Body of pancreas (tissue), 4 donors: ENCODE measurements at regions not wholly inside any gene's neighbourhood (a gene's known extent, or its start where the extent isn't known, plus 50 kb on each side); places are given as distances from the start of the nearest gene placed in this dataset.

Experiments
- ATAC-seq: fragments of 150-250 bp; one replicate; pipeline ENCODE4 v1.9.1; 2016
- DNase-seq, 4 donors: peaks; one replicate each; pipeline ENCODE4 v3.0.0-alpha.2; 2019
- H3K27ac ChIP-seq, 4 donors: fragments of 200-600 bp; sonication (generic); 1 replicate in 3 of 4; 2 replicates in 1 of 4; pipeline versions ENCODE4 v1.5.1 to v1.6.1; 2016 to 2019; ENCODE audit warnings: mild to moderate bottlenecking in 1 of 4, mixed read lengths in 1 of 4, moderate library complexity in 1 of 4
- H3K27me3 ChIP-seq, 2 donors: fragments of 200-600 bp; sonication (generic); one replicate each; pipeline ENCODE4 v1.6.0; 2016; ENCODE audit warnings: mild to moderate bottlenecking in 1 of 2
- H3K36me3 ChIP-seq, 2 donors: fragments of 200-600 bp; sonication (generic); replicated peaks in 1 of 2; 2 replicates each; pipeline ENCODE4 v1.5.1; 2016; ENCODE audit warnings: low read depth in 2 of 2; ENCODE audit not compliant: insufficient read depth in 1 of 2
- H3K4me1 ChIP-seq: fragments of 200-600 bp; sonication (generic); one replicate; pipeline ENCODE4 v1.6.0; 2016
- H3K4me3 ChIP-seq, 2 donors: fragments of 200-600 bp; sonication (generic); 1 replicate in 1 of 2; 2 replicates in 1 of 2; pipeline ENCODE4 v1.5.1; 2016 to 2019
- H3K9me3 ChIP-seq, 3 donors: fragments of 200-600 bp; sonication (generic); 1 replicate in 2 of 3; 2 replicates in 1 of 3; pipeline ENCODE4 v1.5.1; 2016
- POLR2A ChIP-seq, 3 donors: fragments of 450-650 bp; IDR thresholded peaks; one replicate each; pipeline ENCODE4 v1.6.1; 2016; ENCODE audit warnings: antibody characterized with exemption in 3 of 3, mild to moderate bottlenecking in 2 of 3
- WGBS, 2 donors: methylation state at CpG; one replicate each; pipeline ENCODE4 v1.1.5; 2017; 5-methylcytosine and 5-hydroxymethylcytosine counted together
- intact Hi-C: fragments of 100-400 bp; cut with DNase I; formaldehyde crosslinking; loops from one replicate; pipeline ENCODE4 v1.15.1; 2023
- TF ChIP-seq, protein P1 (sequence below), 7 experiments: fragments of 450-650 bp in 4 of 7; fragments of 200-600 bp in 3 of 7; sonication (generic) in 3 of 7; IDR thresholded peaks; one replicate each; pipeline ENCODE4 v1.5.1; 2016 to 2019; ENCODE audit warnings: antibody characterized with exemption in 7 of 7

DNA sequence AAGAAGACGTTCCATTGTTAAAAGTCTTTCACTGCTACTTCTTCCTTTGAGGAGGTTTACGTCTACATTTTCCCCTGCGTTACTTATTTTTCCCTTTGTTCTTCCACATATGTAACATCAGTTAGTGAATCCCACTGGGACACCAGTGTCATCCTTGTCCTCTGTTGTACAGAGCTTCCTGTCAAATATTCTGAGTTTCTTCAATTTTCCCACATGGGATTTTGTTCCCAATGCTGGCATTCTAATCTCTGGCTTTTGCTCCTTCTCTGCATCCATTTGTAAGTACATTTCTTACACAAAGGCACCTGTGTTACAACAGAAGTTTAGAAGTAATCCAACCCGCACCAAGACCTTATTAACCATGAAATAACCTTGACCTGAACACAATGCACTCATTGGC is 627.4 kb upstream of the PFKP start:
- Histone ChIP-seq H3K4me1 (no peaks in the 10 kb centered on the region), H3K4me3 (no peak overlapping the region), H3K27me3 (no peaks in the 10 kb centered on the region), H3K27ac (no peak overlapping the region), H3K9me3 (no peaks in the 10 kb centered on the region), H3K36me3 (no peaks in the 10 kb centered on the region)
- no peak for ATAC-seq
- WGBS, 2 donors, result 64 to 73% methylated on average over 3 to 4 of the region's 4 CpGs
- no peak for DNase-seq
- intact Hi-C loops, result no loop called here
- TF ChIP-seq, protein P1, sequence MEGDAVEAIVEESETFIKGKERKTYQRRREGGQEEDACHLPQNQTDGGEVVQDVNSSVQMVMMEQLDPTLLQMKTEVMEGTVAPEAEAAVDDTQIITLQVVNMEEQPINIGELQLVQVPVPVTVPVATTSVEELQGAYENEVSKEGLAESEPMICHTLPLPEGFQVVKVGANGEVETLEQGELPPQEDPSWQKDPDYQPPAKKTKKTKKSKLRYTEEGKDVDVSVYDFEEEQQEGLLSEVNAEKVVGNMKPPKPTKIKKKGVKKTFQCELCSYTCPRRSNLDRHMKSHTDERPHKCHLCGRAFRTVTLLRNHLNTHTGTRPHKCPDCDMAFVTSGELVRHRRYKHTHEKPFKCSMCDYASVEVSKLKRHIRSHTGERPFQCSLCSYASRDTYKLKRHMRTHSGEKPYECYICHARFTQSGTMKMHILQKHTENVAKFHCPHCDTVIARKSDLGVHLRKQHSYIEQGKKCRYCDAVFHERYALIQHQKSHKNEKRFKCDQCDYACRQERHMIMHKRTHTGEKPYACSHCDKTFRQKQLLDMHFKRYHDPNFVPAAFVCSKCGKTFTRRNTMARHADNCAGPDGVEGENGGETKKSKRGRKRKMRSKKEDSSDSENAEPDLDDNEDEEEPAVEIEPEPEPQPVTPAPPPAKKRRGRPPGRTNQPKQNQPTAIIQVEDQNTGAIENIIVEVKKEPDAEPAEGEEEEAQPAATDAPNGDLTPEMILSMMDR (IDR thresholded peaks at IDR 0.05), result no peak
- no peak for TF ChIP-seq POLR2A (IDR thresholded peaks at IDR 0.05)

DNA sequence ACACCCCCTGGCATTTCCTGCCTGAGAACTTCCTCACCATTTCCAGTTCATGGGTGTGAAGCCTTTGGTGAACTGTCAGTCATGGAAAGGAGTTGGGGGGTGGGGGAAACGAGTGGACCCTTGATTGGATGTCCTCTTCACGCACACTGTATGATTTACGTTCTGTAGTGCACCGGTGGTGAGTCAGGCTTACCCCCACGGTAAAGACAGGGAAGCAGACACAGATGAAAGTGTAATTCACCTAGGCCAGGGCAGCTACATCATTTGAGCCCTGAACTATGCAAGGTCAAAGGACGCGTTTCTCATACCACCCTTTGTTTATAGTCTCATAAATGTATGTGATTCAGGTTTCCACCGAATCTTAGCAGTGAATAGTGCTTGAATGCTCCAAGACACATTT is 628.3 kb upstream of the PFKP start:
- intact Hi-C loops, result no loop called here
- TF ChIP-seq, protein P1 (IDR thresholded peaks at IDR 0.05), result no peak
- no peak for TF ChIP-seq POLR2A (IDR thresholded peaks at IDR 0.05)
- 42 to 45% methylated on average over 8 of the region's 8 CpGs for WGBS, 2 donors
- Histone ChIP-seq H3K36me3 (no peaks in the 10 kb centered on the region), H3K9me3 (no peaks in the 10 kb centered on the region), H3K4me1 (no peaks in the 10 kb centered on the region), H3K4me3 (no peak overlapping the region), H3K27ac (no peak overlapping the region), H3K27me3 (no peaks in the 10 kb centered on the region)
- ATAC-seq (no peak), DNase-seq (no peak)

DNA sequence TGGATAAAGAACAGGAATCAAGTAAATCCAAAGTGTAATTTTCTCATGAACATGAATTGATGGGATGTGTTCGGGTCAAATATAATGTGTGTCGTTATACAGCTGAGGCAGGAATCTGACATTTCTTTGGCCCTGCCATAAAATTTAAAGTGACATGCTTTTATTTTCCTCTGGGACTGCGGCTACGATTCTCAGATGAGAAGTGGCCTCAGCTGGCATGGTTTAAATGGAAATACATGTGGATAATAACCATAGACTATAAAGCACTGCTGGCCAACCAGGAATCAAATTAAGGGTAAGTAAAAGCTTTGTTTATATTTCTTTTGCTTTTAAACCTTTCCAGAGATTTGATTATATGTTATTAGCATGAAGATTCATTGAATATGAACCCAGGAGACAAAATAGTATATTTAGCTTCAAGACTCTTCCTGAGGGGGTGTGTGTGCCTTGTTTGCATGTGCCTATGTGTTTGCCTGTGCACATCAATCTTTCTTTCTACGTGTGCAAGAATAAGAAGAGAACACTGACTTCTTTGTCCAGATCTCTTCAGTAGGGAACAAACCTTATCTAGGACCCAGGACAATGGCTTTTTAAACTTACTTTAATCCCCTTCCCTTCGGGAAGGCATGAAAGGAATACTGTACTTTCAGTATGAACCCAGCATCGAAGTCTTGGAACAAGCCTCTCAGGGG is 629.0 kb upstream of the PFKP start:
- no peaks in the 10 kb centered on the region for H3K9me3 ChIP-seq
- no peak overlapping the region for H3K27ac ChIP-seq
- intact Hi-C loops, result no loop called here
- 23 to 29% methylated on average over 7 of the region's 7 CpGs for WGBS, 2 donors
- no peaks in the 10 kb centered on the region for H3K27me3 ChIP-seq
- DNase-seq (no peak), ATAC-seq (no peak)
- no peaks in the 10 kb centered on the region for H3K36me3 ChIP-seq
- no peaks in the 10 kb centered on the region for H3K4me1 ChIP-seq
- H3K4me3 ChIP-seq, result no peak overlapping the region
- TF ChIP-seq, protein P1 (IDR thresholded peaks at IDR 0.05), result no peak
- TF ChIP-seq POLR2A (IDR thresholded peaks at IDR 0.05), result no peak

DNA sequence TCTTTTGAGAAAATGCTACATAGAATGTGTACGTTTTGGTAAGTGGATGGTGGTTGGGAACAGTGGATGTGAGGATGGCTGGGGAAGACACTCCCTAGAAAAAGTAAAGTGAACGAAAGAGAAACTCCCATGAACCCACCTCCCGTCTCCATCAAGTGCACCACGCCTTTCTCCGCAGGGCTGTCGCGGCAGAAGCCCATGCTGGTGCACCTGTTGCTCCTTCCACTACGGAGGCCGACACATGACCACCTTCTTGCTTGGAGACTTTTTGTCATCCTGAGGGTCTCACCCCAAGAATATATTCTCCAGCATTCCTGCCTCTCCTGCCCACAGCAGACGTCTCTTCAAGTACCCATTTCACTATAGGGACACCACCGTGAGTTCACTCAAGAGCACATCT is 630.4 kb upstream of the PFKP start:
- no peak overlapping the region for H3K27ac ChIP-seq
- no peaks in the 10 kb centered on the region for H3K36me3 ChIP-seq
- WGBS, 2 donors, result 77 to 78% methylated on average over 11 of the region's 11 CpGs
- H3K27me3 ChIP-seq, result no peaks in the 10 kb centered on the region
- no peak for TF ChIP-seq POLR2A (IDR thresholded peaks at IDR 0.05)
- TF ChIP-seq, protein P1 (IDR thresholded peaks at IDR 0.05), result no peak
- ATAC-seq (no peak), DNase-seq (no peak)
- intact Hi-C loops, result no loop called here
- H3K4me3 ChIP-seq, result no peak overlapping the region
- H3K9me3 ChIP-seq, result no peaks in the 10 kb centered on the region
- H3K4me1 ChIP-seq, result no peaks in the 10 kb centered on the region

DNA sequence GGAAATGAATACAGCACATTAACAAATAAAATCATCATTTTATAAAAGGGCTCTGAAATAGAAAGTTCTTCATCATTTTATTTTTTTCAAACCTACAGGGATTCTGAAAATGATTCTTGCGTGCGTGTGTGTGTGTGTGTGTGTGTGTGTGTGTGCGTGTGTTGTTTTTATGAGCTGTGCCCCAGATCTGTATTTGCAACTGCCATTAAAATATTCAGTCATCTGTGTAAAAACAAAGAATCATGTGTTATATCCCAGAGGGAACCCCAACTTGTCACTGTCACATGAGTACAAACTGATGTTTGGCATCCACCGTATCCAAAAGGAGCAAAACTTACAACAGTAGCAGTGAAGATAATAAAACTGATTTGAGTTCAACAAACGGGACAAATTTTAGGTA is 635.4 kb upstream of the PFKP start:
- no peak for TF ChIP-seq POLR2A (IDR thresholded peaks at IDR 0.05)
- TF ChIP-seq, protein P1 (IDR thresholded peaks at IDR 0.05), result no peak
- no peak for ATAC-seq
- Histone ChIP-seq H3K4me3 (no peak overlapping the region), H3K27me3 (no peaks in the 10 kb centered on the region), H3K9me3 (peaks cover 0 to 5% (median 0%) of the 10 kb centered on the region in 3 donors), H3K4me1 (no peaks in the 10 kb centered on the region), H3K36me3 (no peaks in the 10 kb centered on the region), H3K27ac (no peak overlapping the region)
- 58 to 61% methylated on average over 5 of the region's 5 CpGs for WGBS, 2 donors
- intact Hi-C loops, result no loop called here
- DNase-seq, result no peak
